Lung (tissue), 11 donors: ENCODE measurements at regions not wholly inside any gene's neighbourhood (a gene's known extent, or its start where the extent isn't known, plus 50 kb on each side); places are given as distances from the start of the nearest gene placed in this dataset.

ENCODE experiments used
- ATAC-seq: fragments of 200-7000 bp; cut with Tn5 transposase; one replicate; pipeline ENCODE4 v1.9.1; 2020; ENCODE audit warnings: moderate number of reproducible peaks; ENCODE audit not compliant: insufficient read depth, low FRiP score
- DNase-seq, 3 donors: peaks; one replicate each; pipeline ENCODE4 v3.0.0-alpha.2; 2013 to 2017
- H3K27ac ChIP-seq, 2 donors: one replicate each; pipeline ENCODE4 v1.5.1; 2013; ENCODE audit warnings: mild to moderate bottlenecking in 2 of 2, moderate library complexity in 2 of 2, control low read depth in 1 of 2, inconsistent platforms in 1 of 2, low read depth in 1 of 2, low read length in 1 of 2
- H3K27me3 ChIP-seq, 3 donors: one replicate each; pipeline ENCODE4 v1.5.1; 2013; ENCODE audit warnings: low read length in 2 of 3; ENCODE audit not compliant: control insufficient read depth in 3 of 3, insufficient read depth in 3 of 3
- H3K36me3 ChIP-seq, 4 donors: one replicate each; pipeline ENCODE4 v1.5.1; 2013; ENCODE audit warnings: low read length in 4 of 4, mild to moderate bottlenecking in 1 of 4, moderate library complexity in 1 of 4; ENCODE audit not compliant: control insufficient read depth in 4 of 4, insufficient read depth in 4 of 4
- H3K4me1 ChIP-seq, 5 donors: one replicate each; pipeline ENCODE4 v1.5.1; 2013; ENCODE audit warnings: low read length in 5 of 5, mild to moderate bottlenecking in 2 of 5, moderate library complexity in 1 of 5; ENCODE audit not compliant: control insufficient read depth in 5 of 5, insufficient read depth in 5 of 5
- H3K4me3 ChIP-seq: one replicate; pipeline ENCODE4 v1.5.1; 2013; ENCODE audit warnings: mild to moderate bottlenecking, control low read depth, moderate library complexity
- H3K9ac ChIP-seq, 2 donors: one replicate each; pipeline ENCODE4 v1.5.1; 2013; ENCODE audit warnings: low read length in 2 of 2, control low read depth in 1 of 2; ENCODE audit not compliant: insufficient read depth in 1 of 2
- H3K9me3 ChIP-seq, 4 donors: one replicate each; pipeline ENCODE4 v1.5.1; 2013; ENCODE audit warnings: low read length in 3 of 4, mild to moderate bottlenecking in 1 of 4, moderate library complexity in 1 of 4; ENCODE audit not compliant: control insufficient read depth in 4 of 4, insufficient read depth in 3 of 4
- CTCF ChIP-seq: IDR thresholded peaks from 2 replicates; pipeline ENCODE4 v1.5.1; 2012; ENCODE audit warnings: mild to moderate bottlenecking; ENCODE audit errors: control extremely low read depth, extremely low read depth
- WGBS, 2 donors: extraction: QIAGEN DNeasy Blood & Tissue Kit; methylation state at CpG; one replicate each; pipeline ENCODE4 v1.1.7; 2013; 5-methylcytosine and 5-hydroxymethylcytosine counted together
- donor health status: control.
- donor health status: control.
- donor health status: Bipolar disorder and iron deficiency.
- donor health status: healthy.
- donor health status: DM: yes; HTN: yes; CAD: no.

GRCh38 chr5:5800801-5801761 is 378.6 kb downstream of the ICE1 start:
- WGBS, 2 donors = 69 to 74% methylated on average over 11 of the region's 11 CpGs
- Histone ChIP-seq H3K4me3 (no peak overlapping the region), H3K4me1 (no peaks in the 10 kb centered on the region), H3K9me3 (no peaks in the 10 kb centered on the region), H3K36me3 (no peaks in the 10 kb centered on the region), H3K27me3 (no peaks in the 10 kb centered on the region), H3K9ac (no peak overlapping the region), H3K27ac (no peak overlapping the region)
- DNase-seq (no peak), ATAC-seq (no peak)
- no peak for TF ChIP-seq CTCF

- Histone ChIP-seq H3K4me3 (no peak overlapping the region), H3K36me3 (no peaks in the 10 kb centered on the region), H3K27me3 (no peaks in the 10 kb centered on the region), H3K4me1 (peaks cover 0 to 5% (median 0%) of the 10 kb centered on the region in 5 donors), H3K9me3 (no peaks in the 10 kb centered on the region), H3K9ac (no peak overlapping the region), H3K27ac (no peak overlapping the region)
- TF ChIP-seq CTCF = no peak
- no peak for ATAC-seq
- WGBS, 2 donors = 82 to 85% methylated on average over 3 of the region's 3 CpGs
- DNase-seq = no peak
These were observed 377.3 kb downstream of the ICE1 start for GRCh38 chr5:5799826-5800225.

GRCh38 chr5:5799229-5799628 is 376.8 kb downstream of the ICE1 start:
- Histone ChIP-seq H3K36me3 (no peaks in the 10 kb centered on the region), H3K4me3 (no peak overlapping the region), H3K4me1 (peaks cover 0 to 5% (median 0%) of the 10 kb centered on the region in 5 donors), H3K9ac (no peak overlapping the region), H3K27ac (no peak overlapping the region), H3K27me3 (no peaks in the 10 kb centered on the region), H3K9me3 (no peaks in the 10 kb centered on the region)
- TF ChIP-seq CTCF = no peak
- WGBS, 2 donors = 93% methylated on average over 4 of the region's 4 CpGs
- no peak for ATAC-seq
- DNase-seq = no peak
